HL-60 (cell line): ENCODE measurements at regions not wholly inside any gene's neighbourhood (a gene's known extent, or its start where the extent isn't known, plus 50 kb on each side); places are given as distances from the start of the nearest gene placed in this dataset.

Source experiments
- DNase-seq, 2 experiments: peaks; one replicate each; pipeline ENCODE4 v3.0.0-alpha.2; 2010 to 2020; ENCODE audit warnings: low read depth in 1 of 2, low spot score in 1 of 2
- H3K27ac ChIP-seq: fragments of 250-450 bp; sonication (Bioruptor Pico); replicated peaks from 2 replicates; pipeline ENCODE4 v1.5.1; 2020; ENCODE audit warnings: mild to moderate bottlenecking, moderate library complexity
- H3K27me3 ChIP-seq: fragments of 250-450 bp; sonication (Bioruptor Pico); 2 replicates; pipeline ENCODE4 v1.5.1; 2021; ENCODE audit warnings: mild to moderate bottlenecking, moderate library complexity; ENCODE audit not compliant: insufficient read depth, poor library complexity, severe bottlenecking
- H3K4me3 ChIP-seq: replicated peaks from 2 replicates; pipeline ENCODE4 v1.5.1; 2011; ENCODE audit warnings: mild to moderate bottlenecking, control low read depth, low read length; ENCODE audit not compliant: insufficient read depth
- GABPA ChIP-seq: IDR thresholded peaks from 2 replicates; pipeline ENCODE4 v1.6.1; 2012; ENCODE audit warnings: low read depth
- POLR2AphosphoS5 ChIP-seq: IDR thresholded peaks from 2 replicates; pipeline ENCODE4 v1.6.1; 2012; ENCODE audit warnings: low read depth
- SPI1 ChIP-seq: IDR thresholded peaks from 2 replicates; pipeline ENCODE4 v1.6.1; 2012; ENCODE audit warnings: low read depth, mild to moderate bottlenecking, borderline replicate concordance
- TF ChIP-seq, protein P1 (sequence below): IDR thresholded peaks from one replicate; pipeline ENCODE4 v1.5.1; 2011; ENCODE audit warnings: low read length, control low read depth, inconsistent platforms; ENCODE audit not compliant: insufficient read depth
- TF ChIP-seq, protein P2 (sequence below): IDR thresholded peaks from 2 replicates; pipeline ENCODE4 v1.6.1; 2012; ENCODE audit warnings: low read depth; ENCODE audit not compliant: insufficient replicate concordance

DNA sequence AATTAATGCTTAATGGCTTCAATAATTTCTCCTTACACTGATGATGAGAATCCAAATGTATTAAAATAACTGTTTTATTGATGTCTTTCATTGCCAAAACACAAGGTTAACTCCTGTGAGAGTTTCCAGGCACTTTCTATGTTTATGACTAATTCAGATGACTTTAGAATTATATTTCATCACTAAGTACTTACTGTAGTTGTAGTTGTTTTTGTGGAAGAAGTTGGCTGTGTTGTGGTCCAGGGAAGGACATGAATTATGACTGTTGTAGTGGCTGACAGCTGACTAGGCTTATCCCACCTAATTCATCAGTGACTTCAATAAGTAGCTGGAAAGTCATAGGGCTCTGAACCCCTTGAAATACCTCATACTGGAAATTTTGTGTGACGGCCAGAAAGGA, 254.8 kb downstream of the HGF start:
- TF ChIP-seq SPI1 (no peak), POLR2AphosphoS5 (no peak), GABPA (no peak)
- TF ChIP-seq, protein P1, sequence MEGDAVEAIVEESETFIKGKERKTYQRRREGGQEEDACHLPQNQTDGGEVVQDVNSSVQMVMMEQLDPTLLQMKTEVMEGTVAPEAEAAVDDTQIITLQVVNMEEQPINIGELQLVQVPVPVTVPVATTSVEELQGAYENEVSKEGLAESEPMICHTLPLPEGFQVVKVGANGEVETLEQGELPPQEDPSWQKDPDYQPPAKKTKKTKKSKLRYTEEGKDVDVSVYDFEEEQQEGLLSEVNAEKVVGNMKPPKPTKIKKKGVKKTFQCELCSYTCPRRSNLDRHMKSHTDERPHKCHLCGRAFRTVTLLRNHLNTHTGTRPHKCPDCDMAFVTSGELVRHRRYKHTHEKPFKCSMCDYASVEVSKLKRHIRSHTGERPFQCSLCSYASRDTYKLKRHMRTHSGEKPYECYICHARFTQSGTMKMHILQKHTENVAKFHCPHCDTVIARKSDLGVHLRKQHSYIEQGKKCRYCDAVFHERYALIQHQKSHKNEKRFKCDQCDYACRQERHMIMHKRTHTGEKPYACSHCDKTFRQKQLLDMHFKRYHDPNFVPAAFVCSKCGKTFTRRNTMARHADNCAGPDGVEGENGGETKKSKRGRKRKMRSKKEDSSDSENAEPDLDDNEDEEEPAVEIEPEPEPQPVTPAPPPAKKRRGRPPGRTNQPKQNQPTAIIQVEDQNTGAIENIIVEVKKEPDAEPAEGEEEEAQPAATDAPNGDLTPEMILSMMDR = no peak
- TF ChIP-seq, protein P2, sequence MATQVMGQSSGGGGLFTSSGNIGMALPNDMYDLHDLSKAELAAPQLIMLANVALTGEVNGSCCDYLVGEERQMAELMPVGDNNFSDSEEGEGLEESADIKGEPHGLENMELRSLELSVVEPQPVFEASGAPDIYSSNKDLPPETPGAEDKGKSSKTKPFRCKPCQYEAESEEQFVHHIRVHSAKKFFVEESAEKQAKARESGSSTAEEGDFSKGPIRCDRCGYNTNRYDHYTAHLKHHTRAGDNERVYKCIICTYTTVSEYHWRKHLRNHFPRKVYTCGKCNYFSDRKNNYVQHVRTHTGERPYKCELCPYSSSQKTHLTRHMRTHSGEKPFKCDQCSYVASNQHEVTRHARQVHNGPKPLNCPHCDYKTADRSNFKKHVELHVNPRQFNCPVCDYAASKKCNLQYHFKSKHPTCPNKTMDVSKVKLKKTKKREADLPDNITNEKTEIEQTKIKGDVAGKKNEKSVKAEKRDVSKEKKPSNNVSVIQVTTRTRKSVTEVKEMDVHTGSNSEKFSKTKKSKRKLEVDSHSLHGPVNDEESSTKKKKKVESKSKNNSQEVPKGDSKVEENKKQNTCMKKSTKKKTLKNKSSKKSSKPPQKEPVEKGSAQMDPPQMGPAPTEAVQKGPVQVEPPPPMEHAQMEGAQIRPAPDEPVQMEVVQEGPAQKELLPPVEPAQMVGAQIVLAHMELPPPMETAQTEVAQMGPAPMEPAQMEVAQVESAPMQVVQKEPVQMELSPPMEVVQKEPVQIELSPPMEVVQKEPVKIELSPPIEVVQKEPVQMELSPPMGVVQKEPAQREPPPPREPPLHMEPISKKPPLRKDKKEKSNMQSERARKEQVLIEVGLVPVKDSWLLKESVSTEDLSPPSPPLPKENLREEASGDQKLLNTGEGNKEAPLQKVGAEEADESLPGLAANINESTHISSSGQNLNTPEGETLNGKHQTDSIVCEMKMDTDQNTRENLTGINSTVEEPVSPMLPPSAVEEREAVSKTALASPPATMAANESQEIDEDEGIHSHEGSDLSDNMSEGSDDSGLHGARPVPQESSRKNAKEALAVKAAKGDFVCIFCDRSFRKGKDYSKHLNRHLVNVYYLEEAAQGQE = no peak
- no peak overlapping the region for H3K4me3 ChIP-seq
- H3K27ac ChIP-seq = no peak overlapping the region
- no peaks in the 10 kb centered on the region for H3K27me3 ChIP-seq
- no peak for DNase-seq

DNA sequence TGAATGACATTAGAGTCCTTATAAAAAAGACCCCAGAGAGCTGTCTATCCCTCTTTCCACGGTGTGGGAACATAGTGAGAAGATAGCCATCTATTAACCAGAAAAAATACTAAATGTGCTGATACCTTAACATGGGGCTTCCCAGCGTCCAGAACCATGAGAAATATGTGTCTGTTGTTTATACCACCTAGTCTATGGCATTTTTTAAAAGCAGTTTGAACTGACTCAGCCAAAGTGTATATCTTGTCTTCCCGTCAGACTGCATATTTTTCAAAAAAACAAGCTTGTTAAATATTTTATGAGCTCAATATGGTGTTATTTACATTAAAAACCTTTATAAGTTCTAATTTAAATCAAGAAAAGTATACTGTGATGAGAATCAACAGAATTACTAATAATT, 255.3 kb downstream of the HGF start:
- no peak for DNase-seq
- Histone ChIP-seq H3K4me3 (no peak overlapping the region), H3K27me3 (no peaks in the 10 kb centered on the region), H3K27ac (no peak overlapping the region)
- TF ChIP-seq SPI1 (no peak), GABPA (no peak), POLR2AphosphoS5 (no peak)
- TF ChIP-seq, protein P2 = no peak
- TF ChIP-seq, protein P1 = no peak

DNA sequence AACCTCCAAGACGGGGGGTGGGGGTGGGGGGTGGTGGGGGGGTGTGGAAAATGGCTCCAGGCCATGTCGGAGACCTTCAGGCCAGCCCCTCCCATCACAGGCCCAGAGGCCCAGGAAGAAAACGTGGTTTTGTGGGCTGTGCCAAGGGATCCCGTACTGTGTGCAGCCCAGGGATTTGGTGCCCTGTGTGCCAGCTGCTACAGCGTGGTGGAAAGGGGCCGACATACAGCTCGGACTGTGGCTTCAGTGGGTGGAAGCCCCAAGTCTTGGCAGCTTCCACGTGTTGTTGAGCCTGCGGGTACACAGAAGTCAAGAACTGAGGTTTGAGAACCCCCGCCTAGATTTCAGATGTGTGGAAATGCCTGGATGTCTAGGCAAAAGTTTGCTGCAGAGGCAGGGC, 259.7 kb downstream of the HGF start:
- no peak for TF ChIP-seq SPI1
- TF ChIP-seq, protein P1 = no peak
- no peak for TF ChIP-seq POLR2AphosphoS5
- no peak for TF ChIP-seq GABPA
- TF ChIP-seq, protein P2 = no peak
- DNase-seq = no peak
- Histone ChIP-seq H3K27me3 (no peaks in the 10 kb centered on the region), H3K4me3 (no peak overlapping the region), H3K27ac (no peak overlapping the region)
